ENCODE measurements at regions not wholly inside any gene's neighbourhood (a gene's known extent, or its start where the extent isn't known, plus 50 kb on each side); places are given as distances from the start of the nearest gene placed in this dataset.

DNA sequence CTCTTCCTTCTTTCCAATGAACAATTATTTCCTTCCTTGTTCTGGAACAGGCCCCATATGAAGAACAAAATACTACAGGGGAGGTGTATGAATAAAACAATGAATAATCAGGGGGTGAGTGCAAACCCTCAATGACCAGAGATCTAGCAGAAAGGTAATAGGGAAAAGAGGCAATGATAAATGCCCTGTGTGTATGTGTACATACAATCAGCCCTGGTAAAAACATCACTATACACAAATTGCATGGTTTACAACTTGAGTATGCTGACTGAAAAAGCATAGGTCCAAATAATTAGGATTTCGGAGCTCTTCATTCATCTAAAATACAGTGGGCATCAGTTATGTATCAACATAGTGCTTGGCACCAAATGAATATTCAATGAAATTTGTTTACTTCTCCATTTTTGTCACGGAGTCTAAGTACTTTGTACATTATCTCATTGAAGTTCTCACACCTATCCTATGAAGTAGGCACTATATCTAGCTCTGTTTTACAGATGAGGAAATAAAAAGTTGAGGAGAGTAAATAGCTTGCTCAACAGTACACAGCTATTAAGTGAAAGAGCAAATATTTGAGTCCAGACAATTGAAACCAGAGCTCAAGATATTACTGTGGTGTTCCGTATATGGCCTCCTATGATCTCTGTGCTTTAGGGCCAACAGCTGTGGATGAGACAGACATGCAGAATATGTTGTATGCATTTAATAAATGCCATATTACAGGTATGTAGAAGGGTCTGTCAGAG is 1065.4 kb downstream of the SORCS3 start:
- TF ChIP-seq, protein P1, sequence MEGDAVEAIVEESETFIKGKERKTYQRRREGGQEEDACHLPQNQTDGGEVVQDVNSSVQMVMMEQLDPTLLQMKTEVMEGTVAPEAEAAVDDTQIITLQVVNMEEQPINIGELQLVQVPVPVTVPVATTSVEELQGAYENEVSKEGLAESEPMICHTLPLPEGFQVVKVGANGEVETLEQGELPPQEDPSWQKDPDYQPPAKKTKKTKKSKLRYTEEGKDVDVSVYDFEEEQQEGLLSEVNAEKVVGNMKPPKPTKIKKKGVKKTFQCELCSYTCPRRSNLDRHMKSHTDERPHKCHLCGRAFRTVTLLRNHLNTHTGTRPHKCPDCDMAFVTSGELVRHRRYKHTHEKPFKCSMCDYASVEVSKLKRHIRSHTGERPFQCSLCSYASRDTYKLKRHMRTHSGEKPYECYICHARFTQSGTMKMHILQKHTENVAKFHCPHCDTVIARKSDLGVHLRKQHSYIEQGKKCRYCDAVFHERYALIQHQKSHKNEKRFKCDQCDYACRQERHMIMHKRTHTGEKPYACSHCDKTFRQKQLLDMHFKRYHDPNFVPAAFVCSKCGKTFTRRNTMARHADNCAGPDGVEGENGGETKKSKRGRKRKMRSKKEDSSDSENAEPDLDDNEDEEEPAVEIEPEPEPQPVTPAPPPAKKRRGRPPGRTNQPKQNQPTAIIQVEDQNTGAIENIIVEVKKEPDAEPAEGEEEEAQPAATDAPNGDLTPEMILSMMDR (IDR thresholded peaks at IDR 0.05), result no peak
- TF ChIP-seq POLR2A (IDR thresholded peaks at IDR 0.05), result no peak
